ENCODE measurements at regions not wholly inside any gene's neighbourhood (a gene's known extent, or its start where the extent isn't known, plus 50 kb on each side); places are given as distances from the start of the nearest gene placed in this dataset.

DNA sequence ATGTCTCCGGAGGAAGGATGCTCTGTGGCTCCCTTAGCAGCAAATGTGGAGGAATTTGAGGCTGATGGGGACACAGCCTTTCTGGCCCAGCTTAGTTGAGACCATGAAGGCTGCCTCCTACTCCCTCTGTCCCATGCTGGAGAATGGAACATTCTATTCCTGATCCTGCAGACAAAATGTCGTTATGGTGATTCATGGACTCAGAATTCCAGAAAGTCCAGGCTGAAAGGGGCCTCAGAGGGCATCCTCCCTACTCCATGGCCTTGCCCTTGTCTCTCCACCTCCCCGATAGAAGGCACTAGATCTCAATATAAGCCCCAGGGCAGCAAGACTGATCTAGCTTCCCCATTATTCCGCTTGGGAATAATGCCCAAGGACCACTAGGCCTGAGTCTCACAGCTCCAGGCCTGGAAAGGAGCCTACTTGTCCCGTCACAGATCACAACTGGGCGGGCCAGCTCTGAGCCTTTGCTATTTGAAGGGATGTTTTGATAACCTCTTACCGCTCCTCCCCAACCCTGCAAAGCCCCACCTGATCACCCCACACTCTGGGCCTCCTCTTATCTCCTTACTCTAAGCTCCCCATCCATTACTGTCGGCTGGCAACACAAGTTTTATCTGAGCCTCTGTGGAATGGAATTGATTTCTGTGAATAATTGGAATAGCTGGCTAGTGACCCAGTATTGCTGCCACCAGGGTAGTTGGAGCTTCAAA is 52.8 kb upstream of the TRABD2B start:
- TF ChIP-seq CTCF (IDR thresholded peaks at IDR 0.05): no peak
- no peak overlapping the region for H3K4me3 Mint-ChIP-seq
- DNase-seq: no peak
- H3K9me3 Mint-ChIP-seq: no peaks in the 10 kb centered on the region
- H3K27ac Mint-ChIP-seq: no peak overlapping the region
- no peaks in the 10 kb centered on the region for H3K36me3 Mint-ChIP-seq (ENCODE audit: low read depth)
- peaks cover 24% of the 10 kb centered on the region for H3K27me3 Mint-ChIP-seq (ENCODE audit: low read depth, poor library complexity)
- H3K4me1 Mint-ChIP-seq: peaks cover 82% of the 10 kb centered on the region

DNA sequence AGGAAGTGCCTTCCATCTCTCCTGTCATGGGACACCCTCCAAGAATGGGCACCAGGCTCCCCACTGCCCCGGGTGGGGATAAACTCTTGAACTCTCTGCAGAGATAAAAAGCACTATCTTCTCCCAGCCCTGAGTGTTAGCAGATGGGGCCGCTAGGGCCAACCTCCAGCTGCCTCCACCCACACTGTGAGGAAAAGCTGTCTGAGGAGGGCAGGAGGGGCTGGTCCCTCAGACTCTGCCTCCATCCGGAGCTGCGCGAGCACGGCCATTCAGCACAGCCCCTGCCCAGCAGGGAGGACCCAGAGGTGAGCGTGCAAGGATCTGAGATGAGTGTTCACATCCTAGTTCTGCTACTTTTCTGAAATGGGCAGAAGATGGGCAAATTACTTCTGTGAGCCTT is 51.8 kb upstream of the TRABD2B start:
- no peak overlapping the region for H3K27ac Mint-ChIP-seq
- no peak for DNase-seq
- H3K36me3 Mint-ChIP-seq (ENCODE audit: low read depth): no peaks in the 10 kb centered on the region
- H3K4me1 Mint-ChIP-seq: peaks cover 84% of the 10 kb centered on the region
- H3K27me3 Mint-ChIP-seq (ENCODE audit: low read depth, poor library complexity): peaks cover 16% of the 10 kb centered on the region
- no peak overlapping the region for H3K4me3 Mint-ChIP-seq
- no peaks in the 10 kb centered on the region for H3K9me3 Mint-ChIP-seq
- TF ChIP-seq CTCF (IDR thresholded peaks at IDR 0.05): no peak

- TF ChIP-seq CTCF (IDR thresholded peaks at IDR 0.05): no peak
Measured at GRCh38 chr1:48048064-48048463, 50.9 kb upstream of the TRABD2B start.

DNA sequence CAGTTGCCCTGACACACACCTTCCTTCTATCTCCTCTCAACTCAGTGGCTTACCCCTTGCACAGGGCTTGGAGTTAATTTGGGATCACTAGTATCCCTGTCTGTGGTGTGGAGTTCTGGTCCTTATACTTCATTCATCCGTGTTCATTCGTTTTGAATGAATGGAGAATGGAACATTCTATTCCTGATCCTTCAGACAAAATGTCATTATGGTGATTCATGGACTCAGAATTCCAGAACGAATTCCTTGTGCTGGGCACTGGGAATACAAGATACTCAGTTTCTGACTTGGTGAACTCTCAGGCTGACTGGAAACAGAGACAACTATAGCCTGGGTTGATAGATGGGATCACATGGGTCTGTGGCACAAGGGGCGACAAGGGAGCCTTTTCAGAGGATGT is 49.9 kb upstream of the TRABD2B start:
- no peak for DNase-seq
- no peak overlapping the region for H3K27ac Mint-ChIP-seq
- peaks cover 8% of the 10 kb centered on the region for H3K27me3 Mint-ChIP-seq (ENCODE audit: low read depth, poor library complexity)
- no peaks in the 10 kb centered on the region for H3K9me3 Mint-ChIP-seq
- no peaks in the 10 kb centered on the region for H3K36me3 Mint-ChIP-seq (ENCODE audit: low read depth)
- peaks cover 90% of the 10 kb centered on the region for H3K4me1 Mint-ChIP-seq
- no peak overlapping the region for H3K4me3 Mint-ChIP-seq
- TF ChIP-seq CTCF (IDR thresholded peaks at IDR 0.05): no peak

More at GRCh38 chr1:48048064-48048463, 50.9 kb upstream of the TRABD2B start:
- H3K27me3 Mint-ChIP-seq (ENCODE audit: low read depth, poor library complexity): peaks cover 8% of the 10 kb centered on the region
- H3K4me3 Mint-ChIP-seq: peak overlapping the region; percentile 41
- H3K27ac Mint-ChIP-seq: no peak overlapping the region
- no peaks in the 10 kb centered on the region for H3K36me3 Mint-ChIP-seq (ENCODE audit: low read depth)
- H3K4me1 Mint-ChIP-seq: peaks cover 89% of the 10 kb centered on the region
- H3K9me3 Mint-ChIP-seq: no peaks in the 10 kb centered on the region
- DNase-seq: no peak

All from nephron progenitor cell (in vitro differentiated cells).